ENCODE measurements at regions not wholly inside any gene's neighbourhood (a gene's known extent, or its start where the extent isn't known, plus 50 kb on each side); places are given as distances from the start of the nearest gene placed in this dataset.
"Not testable (repeated sequence)": the region's sequence is repeated elsewhere in the genome, so short reads cannot be mapped to it uniquely, and the experiment has no call there.

- peaks cover 15% of the 10 kb centered on the region; the same call in 1 of the 2 replicates for H3K36me3 Mint-ChIP-seq (ENCODE audit: low read depth)
- H3K27me3 Mint-ChIP-seq (ENCODE audit: insufficient read depth), result no peaks in the 10 kb centered on the region
- DNase-seq, result peak; percentile 69
- peak overlapping the region; percentile 42 for H3K27ac Mint-ChIP-seq
- H3K4me3 Mint-ChIP-seq, result no peak overlapping the region
- TF ChIP-seq CTCF (IDR thresholded peaks at IDR 0.05), result no peak
- H3K4me1 Mint-ChIP-seq (ENCODE audit: low read depth), result peaks cover 44% of the 10 kb centered on the region
- no peaks in the 10 kb centered on the region for H3K9me3 Mint-ChIP-seq
Observed at GRCh38 chr18:46199515-46200147, 95.4 kb downstream of the HAUS1 start.

GRCh38 chr18:46200178-46201055, 96.2 kb downstream of the HAUS1 start:
- DNase-seq; H3K9me3 Mint-ChIP-seq; H3K4me3 Mint-ChIP-seq; H3K27me3 Mint-ChIP-seq (ENCODE audit: insufficient read depth): not testable (repeated sequence)
- peaks cover 15% of the 10 kb centered on the region; the same call in 1 of the 2 replicates for H3K36me3 Mint-ChIP-seq (ENCODE audit: low read depth)
- H3K27ac Mint-ChIP-seq, result peak overlapping the region; percentile 42
- peaks cover 44% of the 10 kb centered on the region for H3K4me1 Mint-ChIP-seq (ENCODE audit: low read depth)

GRCh38 chr18:46204143-46204542, 100.0 kb downstream of the HAUS1 start:
- Mint-ChIP-seq H3K4me1 (ENCODE audit: low read depth) (peaks cover 29% of the 10 kb centered on the region), H3K9me3 (no peaks in the 10 kb centered on the region), H3K27me3 (ENCODE audit: insufficient read depth) (no peaks in the 10 kb centered on the region), H3K27ac (no peak overlapping the region), H3K36me3 (ENCODE audit: low read depth) (no peaks in the 10 kb centered on the region), H3K4me3 (no peak overlapping the region)
- no peak for DNase-seq
- TF ChIP-seq CTCF (IDR thresholded peaks at IDR 0.05), result no peak

- Mint-ChIP-seq H3K9me3 (no peaks in the 10 kb centered on the region), H3K4me1 (ENCODE audit: low read depth) (peaks cover 24% of the 10 kb centered on the region), H3K27me3 (ENCODE audit: insufficient read depth) (no peaks in the 10 kb centered on the region), H3K4me3 (no peak overlapping the region), H3K36me3 (ENCODE audit: low read depth) (peaks cover 6% of the 10 kb centered on the region; the same call in 1 of the 2 replicates), H3K27ac (no peak overlapping the region)
- DNase-seq, result no peak
- TF ChIP-seq CTCF (IDR thresholded peaks at IDR 0.05), result no peak
Observed at GRCh38 chr18:46207985-46208384, 103.8 kb downstream of the HAUS1 start.

GRCh38 chr18:46209161-46209560, 105.0 kb downstream of the HAUS1 start:
- peaks cover 6% of the 10 kb centered on the region; the same call in 1 of the 2 replicates for H3K36me3 Mint-ChIP-seq (ENCODE audit: low read depth)
- peaks cover 24% of the 10 kb centered on the region for H3K4me1 Mint-ChIP-seq (ENCODE audit: low read depth)
- no peak for TF ChIP-seq CTCF (IDR thresholded peaks at IDR 0.05)
- peak overlapping the region; percentile 11; the same call in 1 of the 2 replicates for H3K27ac Mint-ChIP-seq
- H3K27me3 Mint-ChIP-seq (ENCODE audit: insufficient read depth), result no peaks in the 10 kb centered on the region
- no peak overlapping the region for H3K4me3 Mint-ChIP-seq
- no peak for DNase-seq
- H3K9me3 Mint-ChIP-seq, result no peaks in the 10 kb centered on the region

GRCh38 chr18:46211816-46212215, 107.6 kb downstream of the HAUS1 start:
- TF ChIP-seq CTCF (IDR thresholded peaks at IDR 0.05), result no peak
- Mint-ChIP-seq H3K36me3 (ENCODE audit: low read depth) (peaks cover 18% of the 10 kb centered on the region), H3K9me3 (no peaks in the 10 kb centered on the region), H3K27ac (peak overlapping the region; percentile 40; the same call in 1 of the 2 replicates), H3K4me3 (no peak overlapping the region), H3K4me1 (ENCODE audit: low read depth) (peaks cover 38% of the 10 kb centered on the region), H3K27me3 (ENCODE audit: insufficient read depth) (no peaks in the 10 kb centered on the region)
- DNase-seq, result no peak
